ENCODE measurements at regions not wholly inside any gene's neighbourhood (a gene's known extent, or its start where the extent isn't known, plus 50 kb on each side); places are given as distances from the start of the nearest gene placed in this dataset.

DNA sequence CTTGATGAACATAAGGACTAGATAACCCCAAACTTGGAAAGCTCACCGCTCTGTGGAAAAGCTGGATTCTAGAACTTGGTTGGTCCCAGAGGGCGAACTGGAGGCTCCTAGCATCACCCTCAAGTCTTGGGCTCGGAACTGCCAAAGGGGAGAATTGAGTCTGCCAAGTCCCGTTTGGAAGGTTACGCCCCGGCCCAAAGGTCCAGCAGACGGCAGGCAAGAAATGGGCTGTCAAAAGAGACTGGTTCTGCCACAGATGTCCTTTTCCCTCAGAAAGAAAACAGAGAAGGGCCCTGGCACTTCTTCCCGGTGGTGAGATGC lies 182.2 kb downstream of the ANAPC1 start:
- CTCF ChIA-PET = no interaction called here
- no peak for ATAC-seq

DNA sequence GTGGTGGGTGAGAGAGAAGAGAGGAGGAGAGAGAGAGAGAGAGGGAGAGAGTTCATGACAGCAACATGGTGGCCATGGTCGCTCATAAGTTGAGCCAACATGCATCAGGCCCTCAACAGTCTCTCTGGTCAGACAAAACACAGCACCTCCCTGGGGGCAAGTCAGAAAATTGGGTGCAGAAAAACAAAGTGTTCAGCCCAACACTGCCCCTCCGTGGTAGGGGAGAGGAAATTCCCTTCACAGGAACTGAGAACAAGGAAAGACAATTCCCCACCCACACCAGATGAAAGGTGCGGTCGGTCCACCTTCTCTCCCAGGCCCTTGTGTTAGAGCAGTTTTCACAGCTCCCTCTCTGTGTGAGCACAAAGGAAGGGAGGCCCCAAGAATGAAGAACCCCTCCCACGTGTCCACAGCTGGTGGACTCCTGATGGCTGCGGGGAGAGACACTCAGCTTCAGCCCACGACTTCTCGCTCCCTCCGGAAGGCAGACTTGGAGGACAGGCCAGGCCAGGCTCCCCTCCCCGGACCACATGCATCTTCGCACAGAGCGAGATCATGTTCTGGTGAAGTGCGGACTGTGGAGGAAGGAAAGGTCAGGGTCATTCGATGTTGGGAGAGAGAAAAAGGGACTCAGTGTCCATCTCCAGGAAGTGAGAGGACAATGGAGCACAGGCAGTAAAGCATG lies 181.7 kb downstream of the ANAPC1 start:
- no peaks in the 10 kb centered on the region for H4K20me1 ChIP-seq (ENCODE audit: low read length)
- H3K36me3 ChIP-seq (ENCODE audit: low read depth, low read length) = no peaks in the 10 kb centered on the region
- H3K27me3 ChIP-seq (ENCODE audit: low read length) = no peaks in the 10 kb centered on the region
- no peaks in the 10 kb centered on the region for H3K9me3 ChIP-seq (ENCODE audit: low read length)
- intact Hi-C loops (cut with micrococcal nuclease) = loop anchor here (2.0 kb wide), 1 partner anchor 33 kb away; no protein-coding TSS in a partner anchor
- no TSS peak for BruUV-seq (replicated peaks)
- peak overlapping the region; percentile 52 for H3K27ac ChIP-seq (ENCODE audit: low read length)
- ATAC-seq (no peak), DNase-seq (peak; percentile 69)
- TF ChIP-seq, protein P1, sequence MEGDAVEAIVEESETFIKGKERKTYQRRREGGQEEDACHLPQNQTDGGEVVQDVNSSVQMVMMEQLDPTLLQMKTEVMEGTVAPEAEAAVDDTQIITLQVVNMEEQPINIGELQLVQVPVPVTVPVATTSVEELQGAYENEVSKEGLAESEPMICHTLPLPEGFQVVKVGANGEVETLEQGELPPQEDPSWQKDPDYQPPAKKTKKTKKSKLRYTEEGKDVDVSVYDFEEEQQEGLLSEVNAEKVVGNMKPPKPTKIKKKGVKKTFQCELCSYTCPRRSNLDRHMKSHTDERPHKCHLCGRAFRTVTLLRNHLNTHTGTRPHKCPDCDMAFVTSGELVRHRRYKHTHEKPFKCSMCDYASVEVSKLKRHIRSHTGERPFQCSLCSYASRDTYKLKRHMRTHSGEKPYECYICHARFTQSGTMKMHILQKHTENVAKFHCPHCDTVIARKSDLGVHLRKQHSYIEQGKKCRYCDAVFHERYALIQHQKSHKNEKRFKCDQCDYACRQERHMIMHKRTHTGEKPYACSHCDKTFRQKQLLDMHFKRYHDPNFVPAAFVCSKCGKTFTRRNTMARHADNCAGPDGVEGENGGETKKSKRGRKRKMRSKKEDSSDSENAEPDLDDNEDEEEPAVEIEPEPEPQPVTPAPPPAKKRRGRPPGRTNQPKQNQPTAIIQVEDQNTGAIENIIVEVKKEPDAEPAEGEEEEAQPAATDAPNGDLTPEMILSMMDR (conservative IDR thresholded peaks at IDR 0.05; ENCODE audit: low read depth, low read length) = peak; percentile 81
- no peak for TF ChIP-seq EZH2phosphoT487 (IDR thresholded peaks at IDR 0.05; ENCODE audit: borderline replicate concordance, low read length)
- TF ChIP-seq EZH2 (IDR thresholded peaks at IDR 0.05; ENCODE audit: low read length, unreplicated experiment) = no peak
- ChIA-PET CTCF (no interaction called here), POLR2A (ENCODE audit: unreplicated experiment) (no interaction called here)
- peaks cover 79% of the 10 kb centered on the region for H3K4me1 ChIP-seq (ENCODE audit: insufficient read depth, low read length)
- H2AFZ ChIP-seq (ENCODE audit: low read length) = no peak overlapping the region
- H3F3A ChIP-seq (ENCODE audit: low read length, unreplicated experiment) = no peaks in the 10 kb centered on the region
- H3K4me3 ChIP-seq (ENCODE audit: low read length) = no peak overlapping the region
- H3K4me2 ChIP-seq (ENCODE audit: low read length) = no peak overlapping the region
- H3K79me2 ChIP-seq (ENCODE audit: low read length) = no peaks in the 10 kb centered on the region
- H3K9ac ChIP-seq (ENCODE audit: low read length) = peak overlapping the region; percentile 44
- no peaks in the 10 kb centered on the region for H3K9me2 ChIP-seq (replicated peaks; ENCODE audit: low read length)

More for the DNA sequence above, 182.2 kb downstream of the ANAPC1 start:
- Histone ChIP-seq H3F3A (ENCODE audit: low read length, unreplicated experiment) (no peaks in the 10 kb centered on the region), H3K9me2 (replicated peaks; ENCODE audit: low read length) (no peaks in the 10 kb centered on the region), H3K79me2 (ENCODE audit: low read length) (no peaks in the 10 kb centered on the region), H3K4me1 (ENCODE audit: insufficient read depth, low read length) (peaks cover 76% of the 10 kb centered on the region), H4K20me1 (ENCODE audit: low read length) (no peaks in the 10 kb centered on the region), H3K27ac (ENCODE audit: low read length) (peak overlapping the region; percentile 48), H3K9me3 (ENCODE audit: low read length) (no peaks in the 10 kb centered on the region), H3K27me3 (ENCODE audit: low read length) (no peaks in the 10 kb centered on the region), H3K36me3 (ENCODE audit: low read depth, low read length) (no peaks in the 10 kb centered on the region), H3K4me2 (ENCODE audit: low read length) (no peak overlapping the region), H3K4me3 (ENCODE audit: low read length) (no peak overlapping the region), H2AFZ (ENCODE audit: low read length) (no peak overlapping the region), H3K9ac (ENCODE audit: low read length) (no peak overlapping the region)
- no peak for DNase-seq
- intact Hi-C loops (cut with micrococcal nuclease) = loop anchor here (2.0 kb wide), 1 partner anchor 33 kb away; no protein-coding TSS in a partner anchor
- TF ChIP-seq EZH2 (IDR thresholded peaks at IDR 0.05; ENCODE audit: low read length, unreplicated experiment) = no peak
- TF ChIP-seq EZH2phosphoT487 (IDR thresholded peaks at IDR 0.05; ENCODE audit: borderline replicate concordance, low read length) = no peak
- TF ChIP-seq, protein P1 (conservative IDR thresholded peaks at IDR 0.05; ENCODE audit: low read depth, low read length) = no peak
- POLR2A ChIA-PET (ENCODE audit: unreplicated experiment) = no interaction called here
- BruUV-seq (replicated peaks) = no TSS peak

DNA sequence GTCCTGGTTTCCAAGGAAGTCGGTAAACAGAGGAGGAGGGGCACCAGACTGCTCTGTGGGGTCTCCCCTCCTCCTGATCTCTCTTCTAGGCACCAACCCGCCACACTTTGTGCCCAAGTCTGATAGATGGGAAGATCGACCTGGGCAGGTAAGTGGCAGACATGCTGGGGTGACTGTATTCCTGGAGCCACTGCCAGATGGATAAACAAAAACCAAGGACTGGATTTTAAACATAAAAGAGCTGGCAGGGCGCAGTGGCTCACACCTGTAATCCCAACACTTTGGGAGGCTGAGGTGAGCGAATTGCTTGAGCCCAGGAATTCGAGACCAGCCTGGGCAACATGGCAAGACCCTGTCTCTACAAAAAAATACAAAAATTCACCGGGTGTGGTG lies 181.2 kb downstream of the ANAPC1 start:
- intact Hi-C loops (cut with micrococcal nuclease) = loop anchor here (2.0 kb wide), 1 partner anchor 34 kb away; no protein-coding TSS in a partner anchor
- Histone ChIP-seq H3F3A (ENCODE audit: low read length, unreplicated experiment) (no peaks in the 10 kb centered on the region), H3K4me3 (ENCODE audit: low read length) (no peak overlapping the region), H3K27ac (ENCODE audit: low read length) (peak overlapping the region; percentile 52), H3K9me2 (replicated peaks; ENCODE audit: low read length) (no peaks in the 10 kb centered on the region), H3K9ac (ENCODE audit: low read length) (peak overlapping the region; percentile 44), H3K9me3 (ENCODE audit: low read length) (no peaks in the 10 kb centered on the region), H2AFZ (ENCODE audit: low read length) (no peak overlapping the region), H4K20me1 (ENCODE audit: low read length) (no peaks in the 10 kb centered on the region), H3K4me2 (ENCODE audit: low read length) (no peak overlapping the region), H3K79me2 (ENCODE audit: low read length) (no peaks in the 10 kb centered on the region), H3K4me1 (ENCODE audit: insufficient read depth, low read length) (peaks cover 77% of the 10 kb centered on the region), H3K36me3 (ENCODE audit: low read depth, low read length) (no peaks in the 10 kb centered on the region), H3K27me3 (ENCODE audit: low read length) (no peaks in the 10 kb centered on the region)
- TF ChIP-seq, protein P1 (conservative IDR thresholded peaks at IDR 0.05; ENCODE audit: low read depth, low read length) = no peak
- TF ChIP-seq EZH2phosphoT487 (IDR thresholded peaks at IDR 0.05; ENCODE audit: borderline replicate concordance, low read length) (no peak), EZH2 (IDR thresholded peaks at IDR 0.05; ENCODE audit: low read length, unreplicated experiment) (no peak)
- DNase-seq (no peak), ATAC-seq (no peak)
- CTCF ChIA-PET = no interaction called here
- POLR2A ChIA-PET (ENCODE audit: unreplicated experiment) = no interaction called here
- no TSS peak for BruUV-seq (replicated peaks)

All from PC-3 (cell line).